ENCODE measurements at regions not wholly inside any gene's neighbourhood (a gene's known extent, or its start where the extent isn't known, plus 50 kb on each side); places are given as distances from the start of the nearest gene placed in this dataset.

GRCh38 chr18:44556296-44556695 is 124.4 kb upstream of the SETBP1 start:
- Histone ChIP-seq H3K4me1 (ENCODE audit: low read depth) (no peaks in the 10 kb centered on the region), H3K9me3 (no peaks in the 10 kb centered on the region), H3K4me3 (no peak overlapping the region), H3K36me3 (ENCODE audit: low read depth) (no peaks in the 10 kb centered on the region)
- ATAC-seq (no peak), DNase-seq (no peak)
- no peak for TF ChIP-seq CTCF (IDR thresholded peaks at IDR 0.05)
- intact Hi-C loops (cut with DNase I, micrococcal nuclease): no loop called here

GRCh38 chr18:44557616-44558151 is 123.0 kb upstream of the SETBP1 start:
- H3K4me3 ChIP-seq: no peak overlapping the region
- ATAC-seq (no peak), DNase-seq (no peak)
- no peaks in the 10 kb centered on the region for H3K4me1 ChIP-seq (ENCODE audit: low read depth)
- TF ChIP-seq CTCF (IDR thresholded peaks at IDR 0.05): no peak
- intact Hi-C loops (cut with DNase I, micrococcal nuclease): no loop called here
- H3K9me3 ChIP-seq: no peaks in the 10 kb centered on the region
- no peaks in the 10 kb centered on the region for H3K36me3 ChIP-seq (ENCODE audit: low read depth)

GRCh38 chr18:44558767-44559166 is 121.9 kb upstream of the SETBP1 start:
- H3K4me3 ChIP-seq: no peak overlapping the region
- no peaks in the 10 kb centered on the region for H3K9me3 ChIP-seq
- no peak for ATAC-seq
- no peaks in the 10 kb centered on the region for H3K36me3 ChIP-seq (ENCODE audit: low read depth)
- no peak for TF ChIP-seq CTCF (IDR thresholded peaks at IDR 0.05)
- DNase-seq: no peak
- H3K4me1 ChIP-seq (ENCODE audit: low read depth): no peaks in the 10 kb centered on the region
- intact Hi-C loops (cut with DNase I, micrococcal nuclease): no loop called here

- DNase-seq (no peak), ATAC-seq (no peak)
- no peaks in the 10 kb centered on the region for H3K36me3 ChIP-seq (ENCODE audit: low read depth)
- H3K4me1 ChIP-seq (ENCODE audit: low read depth): no peaks in the 10 kb centered on the region
- H3K9me3 ChIP-seq: no peaks in the 10 kb centered on the region
- no peak for TF ChIP-seq CTCF (IDR thresholded peaks at IDR 0.05)
- intact Hi-C loops (cut with DNase I, micrococcal nuclease): no loop called here
- H3K4me3 ChIP-seq: no peak overlapping the region
These were observed 117.7 kb upstream of the SETBP1 start for GRCh38 chr18:44562986-44563385.

- intact Hi-C loops (cut with DNase I, micrococcal nuclease): no loop called here
- Histone ChIP-seq H3K9me3 (no peaks in the 10 kb centered on the region), H3K4me3 (no peak overlapping the region), H3K4me1 (ENCODE audit: low read depth) (no peaks in the 10 kb centered on the region), H3K36me3 (ENCODE audit: low read depth) (no peaks in the 10 kb centered on the region)
- no peak for TF ChIP-seq CTCF (IDR thresholded peaks at IDR 0.05)
- DNase-seq (no peak), ATAC-seq (no peak)
These were observed 115.8 kb upstream of the SETBP1 start for GRCh38 chr18:44564922-44565321.

- TF ChIP-seq CTCF (IDR thresholded peaks at IDR 0.05): no peak
- H3K36me3 ChIP-seq (ENCODE audit: low read depth): no peaks in the 10 kb centered on the region
- no peak overlapping the region for H3K4me3 ChIP-seq
- no peak for ATAC-seq
- no peaks in the 10 kb centered on the region for H3K9me3 ChIP-seq
- H3K4me1 ChIP-seq (ENCODE audit: low read depth): no peaks in the 10 kb centered on the region
- no peak for DNase-seq
- intact Hi-C loops (cut with DNase I, micrococcal nuclease): no loop called here
These were observed 112.3 kb upstream of the SETBP1 start for GRCh38 chr18:44568342-44568741.
